DND-41 (cell line): ENCODE measurements at regions not wholly inside any gene's neighbourhood (a gene's known extent, or its start where the extent isn't known, plus 50 kb on each side); places are given as distances from the start of the nearest gene placed in this dataset.

Experiments used
- ATAC-seq: fragments of 200-7000 bp; cut with Tn5 transposase; 3 replicates; pipeline ENCODE4 v1.9.1; 2021; ENCODE audit warnings: low read depth; ENCODE audit not compliant: insufficient read depth
- DNase-seq: peaks from one replicate; pipeline ENCODE4 v3.0.0-alpha.2; 2020
- H2AFZ ChIP-seq: 2 replicates; pipeline ENCODE4 v1.6.0; 2012; ENCODE audit warnings: low read depth, low read length
- H3K27ac ChIP-seq: 2 replicates; pipeline ENCODE4 v1.5.1; 2012; ENCODE audit warnings: low read length, inconsistent platforms
- H3K27me3 ChIP-seq: fragments of 200-600 bp; sonication (generic); 2 replicates; pipeline ENCODE4 v1.6.0; 2012; ENCODE audit warnings: low read length, mild to moderate bottlenecking, inconsistent platforms; ENCODE audit not compliant: insufficient read depth, poor library complexity
- H3K36me3 ChIP-seq: 2 replicates; pipeline ENCODE4 v1.5.1; 2012; ENCODE audit warnings: low read length, inconsistent platforms; ENCODE audit not compliant: insufficient read depth
- H3K4me1 ChIP-seq: 2 replicates; pipeline ENCODE4 v1.5.1; 2012; ENCODE audit warnings: mild to moderate bottlenecking, low read length; ENCODE audit not compliant: insufficient read depth
- H3K4me2 ChIP-seq: 2 replicates; pipeline ENCODE4 v1.6.0; 2012; ENCODE audit warnings: mild to moderate bottlenecking, moderate library complexity, low read length, inconsistent platforms; ENCODE audit not compliant: insufficient read depth
- H3K4me3 ChIP-seq, 2 experiments: fragments of 200-600 bp in 1 of 2; shearing (Covaris generic) in 1 of 2; 2 replicates each; pipeline ENCODE4 v1.5.1; 2012 to 2016; ENCODE audit warnings: inconsistent platforms in 2 of 2, low read length in 2 of 2, mild to moderate bottlenecking in 2 of 2, low read depth in 1 of 2, moderate library complexity in 1 of 2
- H3K79me2 ChIP-seq: 2 replicates; pipeline ENCODE4 v1.6.0; 2012; ENCODE audit warnings: low read length, inconsistent platforms; ENCODE audit not compliant: insufficient read depth
- H3K9ac ChIP-seq: 2 replicates; pipeline ENCODE4 v1.6.0; 2012; ENCODE audit warnings: low read depth, mild to moderate bottlenecking, inconsistent platforms, low read length, moderate library complexity
- H3K9me3 ChIP-seq: 2 replicates; pipeline ENCODE4 v1.5.1; 2012; ENCODE audit warnings: low read length, moderate library complexity, mild to moderate bottlenecking, inconsistent platforms; ENCODE audit not compliant: insufficient read depth, severe bottlenecking
- H4K20me1 ChIP-seq: 2 replicates; pipeline ENCODE4 v1.6.0; 2012; ENCODE audit warnings: low read length; ENCODE audit not compliant: insufficient read depth
- EZH2 ChIP-seq: IDR thresholded peaks from 3 replicates; pipeline ENCODE4 v1.6.1; 2012; ENCODE audit warnings: borderline replicate concordance, low read depth, mild to moderate bottlenecking, moderate library complexity, low read length, inconsistent platforms; ENCODE audit not compliant: severe bottlenecking
- TF ChIP-seq, protein P1 (sequence below): IDR thresholded peaks from 2 replicates; pipeline ENCODE4 v1.5.1; 2012; ENCODE audit warnings: borderline replicate concordance, low read length, moderate library complexity, mild to moderate bottlenecking; ENCODE audit not compliant: poor library complexity, severe bottlenecking; ENCODE audit errors: extremely low read depth

DNA sequence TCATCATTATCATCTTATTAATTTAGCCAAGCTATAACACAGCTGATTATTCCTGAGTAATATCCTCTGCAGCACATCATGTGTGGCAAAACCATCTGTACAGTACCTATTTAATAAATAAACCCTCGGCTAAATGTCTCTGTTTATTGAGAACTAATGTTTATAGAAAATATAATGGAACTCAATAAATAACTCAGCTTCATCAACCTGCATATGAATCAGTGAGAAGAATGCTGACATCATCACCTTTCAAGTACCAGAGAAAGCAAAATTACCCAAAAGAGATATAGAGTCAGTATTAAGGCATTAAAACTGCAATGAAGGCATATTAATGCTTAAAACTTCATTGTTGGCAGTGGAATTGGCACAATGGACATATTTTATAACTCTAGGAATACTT is 558.3 kb downstream of the PLCL1 start:
- Histone ChIP-seq H3K9me3 (no peaks in the 10 kb centered on the region), H3K79me2 (no peaks in the 10 kb centered on the region), H3K4me3 (no peak overlapping the region), H4K20me1 (no peaks in the 10 kb centered on the region), H3K27me3 (peaks cover 18% of the 10 kb centered on the region), H3K4me2 (no peak overlapping the region), H3K27ac (no peak overlapping the region), H3K36me3 (no peaks in the 10 kb centered on the region), H2AFZ (no peak overlapping the region), H3K4me1 (no peaks in the 10 kb centered on the region), H3K9ac (no peak overlapping the region)
- DNase-seq: no peak
- TF ChIP-seq, protein P1, sequence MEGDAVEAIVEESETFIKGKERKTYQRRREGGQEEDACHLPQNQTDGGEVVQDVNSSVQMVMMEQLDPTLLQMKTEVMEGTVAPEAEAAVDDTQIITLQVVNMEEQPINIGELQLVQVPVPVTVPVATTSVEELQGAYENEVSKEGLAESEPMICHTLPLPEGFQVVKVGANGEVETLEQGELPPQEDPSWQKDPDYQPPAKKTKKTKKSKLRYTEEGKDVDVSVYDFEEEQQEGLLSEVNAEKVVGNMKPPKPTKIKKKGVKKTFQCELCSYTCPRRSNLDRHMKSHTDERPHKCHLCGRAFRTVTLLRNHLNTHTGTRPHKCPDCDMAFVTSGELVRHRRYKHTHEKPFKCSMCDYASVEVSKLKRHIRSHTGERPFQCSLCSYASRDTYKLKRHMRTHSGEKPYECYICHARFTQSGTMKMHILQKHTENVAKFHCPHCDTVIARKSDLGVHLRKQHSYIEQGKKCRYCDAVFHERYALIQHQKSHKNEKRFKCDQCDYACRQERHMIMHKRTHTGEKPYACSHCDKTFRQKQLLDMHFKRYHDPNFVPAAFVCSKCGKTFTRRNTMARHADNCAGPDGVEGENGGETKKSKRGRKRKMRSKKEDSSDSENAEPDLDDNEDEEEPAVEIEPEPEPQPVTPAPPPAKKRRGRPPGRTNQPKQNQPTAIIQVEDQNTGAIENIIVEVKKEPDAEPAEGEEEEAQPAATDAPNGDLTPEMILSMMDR: no peak
- no peak for TF ChIP-seq EZH2
- no peak for ATAC-seq

DNA sequence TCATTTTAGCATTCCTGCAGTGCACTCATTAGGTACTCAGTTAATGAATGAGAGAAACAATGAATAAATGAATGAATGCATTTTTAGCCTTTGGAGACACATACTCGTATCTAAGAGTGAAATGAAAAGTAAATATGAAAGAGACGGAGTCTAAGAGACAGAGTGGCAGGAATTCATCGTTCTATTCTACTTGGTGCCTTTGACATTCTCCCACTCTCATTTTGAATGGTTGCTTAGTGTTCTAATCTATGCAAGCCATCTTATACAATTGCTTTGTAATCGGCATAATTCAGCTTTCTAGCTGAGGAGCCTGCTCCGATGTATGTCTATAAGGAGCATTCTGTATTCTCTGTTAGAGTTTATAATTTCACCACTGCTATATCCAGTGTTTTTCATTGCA is 554.9 kb downstream of the PLCL1 start:
- ATAC-seq (no peak), DNase-seq (no peak)
- no peak for TF ChIP-seq EZH2
- TF ChIP-seq, protein P1: no peak
- Histone ChIP-seq H3K36me3 (no peaks in the 10 kb centered on the region), H4K20me1 (no peaks in the 10 kb centered on the region; the same call in 1 of the 2 replicates), H3K4me3 (no peak overlapping the region), H3K79me2 (no peaks in the 10 kb centered on the region), H3K4me2 (no peak overlapping the region), H3K27ac (no peak overlapping the region), H3K27me3 (peaks cover 20% of the 10 kb centered on the region), H3K9ac (no peak overlapping the region), H3K4me1 (no peaks in the 10 kb centered on the region), H2AFZ (no peak overlapping the region), H3K9me3 (no peaks in the 10 kb centered on the region)

DNA sequence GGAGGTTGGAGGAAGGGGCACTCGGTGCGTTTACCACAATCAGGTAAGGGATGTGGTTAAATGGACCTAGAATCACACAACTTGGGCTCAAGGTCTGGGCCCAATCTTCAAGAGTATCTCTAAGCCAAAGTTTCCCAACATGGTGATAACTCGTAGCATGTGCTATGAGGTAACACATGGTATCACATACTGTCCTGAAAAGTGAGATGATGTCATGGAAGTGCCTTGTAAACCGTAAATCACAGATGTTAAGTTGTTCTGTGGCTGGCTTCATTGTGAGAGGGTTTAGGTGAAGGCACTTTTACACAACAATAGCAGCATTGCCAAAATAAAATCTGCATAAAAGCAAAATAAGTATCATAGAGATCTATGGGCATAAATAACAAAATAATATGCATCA is 551.8 kb downstream of the PLCL1 start:
- Histone ChIP-seq H3K9me3 (no peaks in the 10 kb centered on the region), H3K9ac (no peak overlapping the region), H3K4me3 (no peak overlapping the region), H3K79me2 (no peaks in the 10 kb centered on the region), H3K27ac (no peak overlapping the region), H4K20me1 (no peaks in the 10 kb centered on the region; the same call in 1 of the 2 replicates), H3K27me3 (peaks cover 20% of the 10 kb centered on the region), H3K4me1 (no peaks in the 10 kb centered on the region), H3K4me2 (no peak overlapping the region), H3K36me3 (no peaks in the 10 kb centered on the region), H2AFZ (no peak overlapping the region)
- ATAC-seq (no peak), DNase-seq (no peak)
- TF ChIP-seq, protein P1: no peak
- TF ChIP-seq EZH2: no peak

DNA sequence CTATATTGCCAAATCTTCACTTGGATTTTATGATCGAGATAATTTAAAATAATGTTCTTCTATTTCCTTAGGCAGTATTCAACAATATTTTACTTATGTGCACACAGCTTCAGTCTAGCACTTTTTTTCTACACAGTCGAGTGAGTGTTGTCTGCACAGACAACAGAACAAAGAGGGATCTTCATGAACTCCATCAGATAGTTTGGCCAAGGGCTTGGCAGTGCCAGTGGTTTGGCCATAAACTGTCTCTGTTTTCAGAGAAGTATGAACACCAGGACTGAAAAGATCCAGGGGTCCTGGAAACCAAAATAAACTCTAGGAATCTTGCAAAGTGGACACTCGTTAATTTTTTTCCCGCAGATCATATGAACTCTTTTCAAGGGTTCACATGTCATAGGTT is 547.3 kb downstream of the PLCL1 start:
- no peak overlapping the region for H3K9ac ChIP-seq
- H3K27ac ChIP-seq: no peak overlapping the region
- no peaks in the 10 kb centered on the region for H3K4me1 ChIP-seq
- H3K4me2 ChIP-seq: no peak overlapping the region
- H3K36me3 ChIP-seq: no peaks in the 10 kb centered on the region
- no peak for TF ChIP-seq EZH2
- TF ChIP-seq, protein P1: no peak
- ATAC-seq (no peak), DNase-seq (no peak)
- no peaks in the 10 kb centered on the region for H3K79me2 ChIP-seq
- H3K9me3 ChIP-seq: no peaks in the 10 kb centered on the region
- H3K4me3 ChIP-seq: no peak overlapping the region
- H2AFZ ChIP-seq: no peak overlapping the region
- peaks cover 4% of the 10 kb centered on the region for H3K27me3 ChIP-seq
- no peaks in the 10 kb centered on the region; the same call in 1 of the 2 replicates for H4K20me1 ChIP-seq
